Stimulated activated CD4-positive, alpha-beta T cell treated with anti-CD3 and anti-CD28 coated beads, Interleukin-12 subunit alpha, Interleukin-12 subunit beta, amount 100 ng/mL, for 24 hours (primary cell): ENCODE measurements at regions not wholly inside any gene's neighbourhood (a gene's known extent, or its start where the extent isn't known, plus 50 kb on each side); places are given as distances from the start of the nearest gene placed in this dataset.

Experiments used
- DNase-seq, 2 experiments: peaks; one replicate each; pipeline ENCODE4 v3.0.0-alpha.2; 2020; ENCODE audit warnings: low read depth in 2 of 2

GRCh38 chr15:96672629-96673028 lies 342.1 kb downstream of the NR2F2 start:
- DNase-seq = no peak

GRCh38 chr15:96678386-96678785 lies 347.9 kb downstream of the NR2F2 start:
- DNase-seq = no peak

GRCh38 chr15:96687388-96688107 lies 357.0 kb downstream of the NR2F2 start:
- DNase-seq = no peak

- no peak for DNase-seq
Measured at GRCh38 chr15:96690733-96691132, 360.2 kb downstream of the NR2F2 start.

GRCh38 chr15:96692826-96693225 lies 362.3 kb downstream of the NR2F2 start:
- DNase-seq = no peak

GRCh38 chr15:96693515-96693914 lies 363.0 kb downstream of the NR2F2 start:
- no peak for DNase-seq

- DNase-seq = no peak
Measured at GRCh38 chr15:96693990-96694517, 363.6 kb downstream of the NR2F2 start.

GRCh38 chr15:96695426-96695825 lies 364.9 kb downstream of the NR2F2 start:
- DNase-seq = no peak

- DNase-seq = no peak
Measured at GRCh38 chr15:96699871-96700401, 369.4 kb downstream of the NR2F2 start.

- DNase-seq = no peak
Measured at GRCh38 chr15:96700555-96700954, 370.1 kb downstream of the NR2F2 start.

- no peak for DNase-seq
Measured at GRCh38 chr15:96701443-96701842, 370.9 kb downstream of the NR2F2 start.

GRCh38 chr15:96701877-96702276 lies 371.4 kb downstream of the NR2F2 start:
- DNase-seq = no peak

GRCh38 chr15:96702589-96702988 lies 372.1 kb downstream of the NR2F2 start:
- no peak for DNase-seq

GRCh38 chr15:96703091-96703490 lies 372.6 kb downstream of the NR2F2 start:
- DNase-seq = no peak

- DNase-seq = no peak
Measured at GRCh38 chr15:96703794-96704550, 373.5 kb downstream of the NR2F2 start.

GRCh38 chr15:96716075-96716474 lies 385.6 kb downstream of the NR2F2 start:
- DNase-seq = no peak

GRCh38 chr15:96716478-96716877 lies 386.0 kb downstream of the NR2F2 start:
- DNase-seq = no peak

- DNase-seq = no peak
Measured at GRCh38 chr15:96720251-96720650, 389.8 kb downstream of the NR2F2 start.

- DNase-seq = no peak
Measured at GRCh38 chr15:96720656-96721055, 390.2 kb downstream of the NR2F2 start.

GRCh38 chr15:96728591-96728990 lies 398.1 kb downstream of the NR2F2 start:
- no peak for DNase-seq

GRCh38 chr15:96732704-96733103 lies 402.2 kb downstream of the NR2F2 start:
- no peak for DNase-seq

GRCh38 chr15:96733721-96734120 lies 403.2 kb downstream of the NR2F2 start:
- no peak for DNase-seq
